DMS53 treated with DMSO at 0.1 percent for 48 hours (cell line): ENCODE measurements at regions not wholly inside any gene's neighbourhood (a gene's known extent, or its start where the extent isn't known, plus 50 kb on each side); places are given as distances from the start of the nearest gene placed in this dataset.

ENCODE experiments used
- DNase-seq: peaks from one replicate; lab custom pipeline; 2025; ENCODE audit not compliant: unreplicated experiment; lab: John Stamatoyannopoulos, UW

DNA sequence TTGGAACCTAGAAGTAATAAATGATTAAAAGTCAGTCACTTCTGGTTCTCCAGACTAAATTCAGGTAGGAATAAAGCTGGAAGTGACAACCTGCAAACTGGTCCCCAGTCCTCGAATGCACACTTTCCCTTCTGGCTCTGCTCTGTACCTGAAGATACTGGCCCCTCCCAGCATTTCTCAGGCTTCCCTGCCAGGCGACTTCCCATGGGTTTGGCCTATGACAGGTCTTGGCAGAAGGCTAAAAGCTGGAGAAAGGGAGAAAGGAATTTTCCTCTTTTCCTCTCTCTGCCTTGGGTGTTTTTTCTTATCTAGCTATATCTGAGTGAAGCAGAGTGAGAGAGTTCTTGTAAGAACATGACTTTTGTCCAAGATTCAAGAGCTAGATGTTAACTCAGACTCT is 1005.7 kb downstream of the DTWD2 start:
- DNase-seq: no peak

DNA sequence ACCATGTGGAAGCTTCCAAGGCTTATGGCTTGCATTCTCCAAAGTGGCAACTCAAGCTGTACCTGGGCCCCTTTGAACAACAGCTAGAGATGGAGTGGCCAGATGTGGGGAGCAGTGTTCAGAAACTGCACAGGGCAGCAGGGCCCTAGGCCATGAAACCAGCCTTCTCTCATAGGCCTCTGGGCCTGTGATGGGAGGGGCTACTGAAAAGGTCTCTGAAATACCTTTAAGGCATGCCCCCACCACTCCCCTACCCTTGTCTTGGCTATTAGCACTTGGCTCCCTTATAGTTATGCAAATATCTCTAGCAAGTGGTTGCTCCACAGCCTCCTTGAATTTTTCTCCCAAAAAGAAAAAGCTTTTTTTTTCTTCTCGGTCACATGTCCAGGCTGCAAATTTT is 1014.6 kb downstream of the DTWD2 start:
- no peak for DNase-seq

DNA sequence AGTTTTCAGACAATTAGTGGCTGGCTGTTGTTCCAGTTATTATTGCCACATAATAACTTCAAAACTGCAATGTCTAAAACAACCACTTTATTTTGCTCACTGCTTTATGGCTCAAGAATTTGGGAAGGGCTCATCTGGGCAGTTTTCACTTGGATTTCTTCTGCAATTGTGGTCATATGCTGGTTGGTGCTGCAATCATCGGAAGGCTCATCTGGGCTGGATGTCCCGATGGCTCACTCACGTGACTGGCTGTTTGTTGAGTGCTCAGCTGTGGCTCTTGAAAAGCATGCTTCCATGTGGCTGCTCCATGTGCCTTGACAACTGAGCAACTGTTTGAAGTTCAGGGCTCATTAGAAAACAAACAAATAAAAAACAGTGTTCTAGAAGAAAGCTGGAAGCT is 1032.5 kb downstream of the DTWD2 start:
- DNase-seq: no peak

DNA sequence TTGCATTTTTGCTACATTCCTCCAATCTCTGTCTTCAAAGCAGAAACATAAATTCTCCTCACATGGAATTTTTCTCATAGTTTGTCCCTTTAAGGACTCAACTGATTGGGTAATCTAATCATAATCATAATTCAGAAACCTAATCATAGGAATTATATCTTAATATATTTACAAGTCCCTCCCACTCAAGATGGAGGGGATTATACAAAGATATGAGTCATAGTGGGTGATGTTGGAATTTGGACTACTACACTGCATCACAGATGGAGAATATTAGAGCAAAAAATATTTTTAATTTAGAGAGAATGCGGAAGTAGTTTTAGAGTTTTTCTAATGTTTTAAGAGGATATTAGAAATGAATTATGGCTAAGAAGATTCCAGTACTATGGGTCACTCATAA is 1034.0 kb downstream of the DTWD2 start:
- DNase-seq: no peak

DNA sequence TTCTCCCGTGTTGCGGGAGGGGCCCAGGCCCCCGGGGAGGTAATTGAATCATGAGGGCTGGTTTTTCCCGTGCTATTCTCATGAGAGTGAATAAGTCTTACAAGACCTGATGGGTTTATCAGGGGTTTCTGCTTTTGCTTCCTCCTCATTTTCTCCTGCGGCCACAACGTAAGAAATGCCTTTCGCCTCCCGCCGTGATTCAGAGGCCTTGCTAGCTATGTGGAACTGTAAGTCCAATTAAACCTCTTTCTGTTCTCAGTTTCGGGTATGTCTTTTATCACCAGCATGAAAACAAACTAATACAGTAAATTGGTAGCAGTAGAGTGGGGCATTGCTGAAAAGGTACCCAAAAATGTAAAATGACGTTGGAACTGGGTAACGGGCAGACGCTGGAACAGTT is 1035.1 kb downstream of the DTWD2 start:
- DNase-seq: no peak

DNA sequence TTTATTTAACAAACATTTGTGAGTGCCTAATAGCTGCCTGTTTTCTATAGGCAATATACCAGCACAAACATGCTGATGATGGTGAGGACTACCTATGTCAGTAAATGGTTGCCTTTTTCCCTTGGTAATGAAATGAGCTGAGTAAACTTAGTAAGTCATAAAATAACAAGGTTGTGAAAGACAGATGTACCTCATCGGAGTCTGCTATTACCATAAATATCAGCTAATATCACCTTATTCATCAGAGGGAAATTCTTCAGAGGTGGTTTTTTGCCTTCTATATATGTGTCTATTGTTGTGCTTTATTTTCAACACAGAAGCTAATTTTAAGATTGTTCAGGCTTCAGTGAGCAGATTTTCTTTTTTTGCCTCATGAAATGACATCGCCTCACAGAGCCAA is 1040.5 kb downstream of the DTWD2 start:
- no peak for DNase-seq

DNA sequence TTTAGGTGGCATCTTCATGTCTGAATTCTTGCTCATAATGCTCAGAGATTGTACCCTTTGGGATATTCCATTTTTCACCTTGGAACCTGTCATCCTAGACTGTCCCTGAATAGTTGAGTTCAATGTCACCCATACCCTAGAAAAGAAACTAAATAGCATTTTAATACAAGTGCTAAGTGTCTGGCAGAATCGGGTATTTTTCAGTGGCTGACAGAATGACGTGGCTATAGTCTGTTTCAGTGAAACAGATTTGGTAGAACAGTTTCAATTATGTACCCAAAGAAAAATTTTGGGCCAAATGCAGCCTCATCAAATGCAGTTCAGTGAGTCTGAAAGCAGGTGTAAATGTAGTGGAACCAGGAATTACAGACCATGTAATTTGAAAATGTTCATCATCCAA is 1041.2 kb downstream of the DTWD2 start:
- DNase-seq: no peak

DNA sequence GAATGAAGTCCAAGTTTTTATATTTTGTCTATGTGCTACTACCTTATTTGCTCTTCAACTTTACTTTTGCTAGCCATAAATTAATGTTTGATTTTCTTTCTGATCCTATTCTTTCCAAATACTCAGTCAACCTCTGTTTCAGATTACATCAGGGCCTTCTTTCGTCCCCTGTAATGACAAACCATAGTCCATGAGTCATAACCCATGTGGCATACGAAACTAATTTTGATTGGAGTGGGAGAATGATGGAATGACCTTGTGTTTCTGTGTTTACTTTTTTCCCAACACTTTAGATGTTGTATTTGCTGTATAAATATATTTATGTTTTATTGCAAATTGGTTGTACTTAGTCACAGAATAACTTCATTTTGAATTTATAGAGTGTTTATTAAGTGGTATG is 1043.1 kb downstream of the DTWD2 start:
- no peak for DNase-seq

DNA sequence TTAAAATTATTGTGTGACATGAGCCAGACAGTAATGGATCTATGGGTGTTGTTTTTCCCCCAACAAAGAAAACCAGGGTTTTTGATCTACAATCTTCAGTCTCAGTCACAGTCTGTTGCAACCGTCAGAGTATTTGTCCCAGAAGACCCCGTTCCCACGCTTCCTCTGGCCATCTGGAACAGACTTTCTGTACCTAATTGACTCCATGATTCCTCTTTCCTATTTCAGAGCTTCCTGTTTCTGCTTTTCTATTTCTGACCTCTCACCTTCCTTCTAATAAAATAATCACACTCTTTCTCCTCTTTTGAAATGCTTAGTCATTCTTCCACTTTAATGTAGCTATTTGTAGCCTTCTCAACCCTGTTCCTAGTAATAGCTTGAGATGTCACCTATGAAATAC is 1044.8 kb downstream of the DTWD2 start:
- DNase-seq: no peak

DNA sequence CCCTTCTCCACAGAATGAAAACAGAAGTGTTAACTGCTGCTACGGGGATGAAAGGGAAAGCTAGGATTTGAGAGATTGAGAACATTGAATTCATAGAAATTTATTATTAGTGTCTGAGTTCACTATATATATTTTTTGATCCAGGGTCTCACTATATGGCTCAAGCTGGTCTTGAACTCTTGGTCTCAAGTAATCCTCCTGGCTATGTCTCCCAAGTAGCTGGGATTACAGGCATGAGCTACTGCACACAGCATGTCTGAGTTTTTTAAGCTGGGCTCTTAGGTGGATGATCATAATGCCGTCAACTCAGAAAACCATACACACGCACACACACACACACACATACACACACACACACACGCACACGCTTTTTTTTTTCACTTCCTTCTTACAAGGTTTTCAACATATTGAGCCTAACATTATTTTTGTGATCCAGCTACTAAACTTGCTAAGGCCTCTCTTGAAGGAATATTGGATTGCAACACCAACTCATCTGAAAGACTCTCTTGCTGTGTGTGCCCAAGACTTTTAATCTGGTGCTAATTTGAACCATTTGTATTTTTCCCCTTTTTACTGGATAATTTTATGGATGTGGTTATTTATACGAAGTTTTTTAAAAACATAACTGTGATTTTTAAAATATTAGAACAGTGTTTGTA is 1045.4 kb downstream of the DTWD2 start:
- DNase-seq: no peak

DNA sequence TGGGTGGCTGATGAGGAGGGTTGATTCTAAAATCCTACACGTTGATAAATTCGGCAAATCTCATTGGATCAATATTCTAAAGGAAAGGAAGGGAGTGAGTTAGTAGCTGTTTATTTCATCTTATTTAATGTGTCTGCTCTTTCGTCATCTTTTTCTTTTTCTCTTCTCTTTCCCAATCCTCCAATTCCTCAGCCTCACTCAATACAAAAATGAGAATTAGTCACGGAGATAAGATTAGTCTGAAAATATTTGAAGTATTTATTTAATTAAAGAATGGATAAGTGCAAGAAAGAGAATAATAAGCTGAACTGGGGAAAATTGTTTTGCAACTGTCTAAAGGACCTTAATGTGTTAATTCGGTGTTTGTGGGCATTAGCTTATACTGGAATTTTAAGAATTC is 1095.1 kb downstream of the DTWD2 start:
- DNase-seq: no peak

DNA sequence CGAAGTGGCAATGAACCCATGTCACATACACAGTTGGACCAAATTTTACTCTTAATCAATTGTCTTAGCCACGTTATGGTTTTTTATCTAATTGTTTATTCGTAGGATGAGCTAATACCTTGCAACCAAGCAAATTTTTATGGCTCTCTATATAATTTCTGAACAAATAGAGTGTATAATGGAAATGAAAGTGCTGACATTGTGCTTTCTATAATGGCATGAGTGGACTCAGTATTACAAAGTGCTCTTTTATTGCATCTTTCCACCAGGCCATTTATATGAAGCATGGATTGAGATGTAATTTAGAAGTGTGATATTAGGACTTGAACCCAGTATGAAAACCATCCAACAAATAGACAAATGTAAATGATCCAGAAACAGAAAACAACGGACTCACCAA is 1096.0 kb downstream of the DTWD2 start:
- no peak for DNase-seq

DNA sequence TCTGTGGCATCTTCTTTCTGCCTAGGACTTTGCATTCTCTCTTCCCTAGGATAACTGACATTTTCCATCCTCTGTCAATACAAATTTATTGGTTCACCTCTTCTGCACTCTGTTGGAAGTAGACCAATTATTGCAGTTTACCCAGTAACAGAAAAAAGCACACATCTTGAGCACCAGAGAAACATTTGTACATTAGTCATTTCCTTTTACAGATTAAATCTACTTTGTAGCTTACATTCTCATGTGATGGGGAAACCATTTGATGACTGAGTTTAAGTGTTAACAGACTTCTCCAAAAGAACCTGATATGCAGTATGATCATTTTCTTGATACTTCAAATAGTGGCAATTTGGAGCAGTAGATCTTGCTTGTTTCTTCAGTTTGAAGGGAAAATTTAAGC is 1098.8 kb downstream of the DTWD2 start:
- DNase-seq: no peak

DNA sequence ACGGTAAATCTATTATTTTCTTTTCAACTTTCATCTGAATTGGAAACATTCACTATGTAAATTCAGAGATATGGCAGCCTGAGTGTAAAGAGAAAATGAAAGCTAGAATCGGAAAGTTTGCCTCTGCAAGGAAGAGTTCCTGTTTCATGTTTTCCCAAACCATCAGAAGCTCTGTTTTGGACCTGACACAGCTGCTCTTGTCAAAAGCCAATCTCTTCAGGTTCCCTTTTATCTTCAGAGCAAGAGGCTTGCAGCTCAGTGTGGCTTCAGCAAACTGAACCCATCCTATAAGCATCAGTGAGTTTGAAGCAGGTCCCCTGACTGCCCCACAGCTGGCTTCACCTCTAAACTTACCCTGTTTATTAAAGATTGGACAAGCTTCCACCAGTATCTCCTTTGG is 1099.7 kb downstream of the DTWD2 start:
- no peak for DNase-seq

DNA sequence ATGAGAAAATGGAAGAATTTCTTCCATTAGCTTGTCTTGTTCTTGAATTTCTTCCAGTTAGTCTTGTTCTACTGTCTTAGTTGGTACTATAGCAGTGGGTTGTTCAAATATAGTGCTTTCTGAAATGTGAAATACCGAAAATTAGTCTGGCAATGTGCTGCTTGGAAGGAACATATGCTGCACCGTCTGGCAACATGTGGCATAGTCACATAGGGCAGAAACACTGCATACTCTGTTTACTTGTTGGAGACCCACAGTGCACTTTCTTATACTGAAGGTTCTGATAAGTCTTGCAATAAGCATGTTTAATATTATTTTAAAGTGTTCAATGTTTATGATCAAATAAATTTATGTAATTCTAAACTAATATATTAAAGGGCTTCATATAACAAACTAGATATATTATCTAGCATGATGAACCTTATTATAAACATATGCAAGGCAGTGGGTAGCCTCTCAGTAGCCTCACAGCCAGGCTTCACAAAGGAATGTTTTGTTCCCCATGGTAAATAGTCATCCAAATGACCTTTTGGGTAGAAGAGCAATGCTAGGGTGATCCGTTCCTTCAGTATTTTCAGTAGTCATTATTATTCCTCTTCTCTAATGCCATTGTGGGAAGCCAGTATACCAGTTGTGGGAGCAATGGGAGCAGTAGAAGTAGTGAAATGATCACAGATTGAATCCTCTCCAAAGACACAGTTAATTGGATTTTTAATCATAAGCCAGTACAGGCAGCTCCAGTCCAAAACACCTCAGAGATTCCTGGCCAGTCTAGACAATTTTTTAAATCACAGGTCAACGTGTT is 1106.7 kb downstream of the DTWD2 start:
- no peak for DNase-seq

DNA sequence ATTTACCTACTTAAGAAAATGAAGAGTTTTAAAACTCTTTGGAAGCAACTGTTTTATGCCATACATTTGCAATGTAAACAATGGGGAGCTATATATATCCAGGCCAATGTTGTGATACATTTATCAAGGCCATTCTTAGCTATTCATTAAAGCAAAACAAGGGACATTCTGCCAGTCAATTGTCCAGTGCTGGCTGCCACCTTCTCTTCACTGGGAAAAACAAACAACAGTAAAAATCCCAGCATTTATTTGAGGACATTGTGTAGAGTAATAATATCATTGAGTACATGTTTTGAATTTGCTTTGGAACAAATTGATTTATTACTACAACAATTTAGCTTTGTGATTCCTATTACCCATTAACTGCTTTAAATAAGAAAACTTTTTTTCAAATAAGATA is 1107.4 kb downstream of the DTWD2 start:
- no peak for DNase-seq

DNA sequence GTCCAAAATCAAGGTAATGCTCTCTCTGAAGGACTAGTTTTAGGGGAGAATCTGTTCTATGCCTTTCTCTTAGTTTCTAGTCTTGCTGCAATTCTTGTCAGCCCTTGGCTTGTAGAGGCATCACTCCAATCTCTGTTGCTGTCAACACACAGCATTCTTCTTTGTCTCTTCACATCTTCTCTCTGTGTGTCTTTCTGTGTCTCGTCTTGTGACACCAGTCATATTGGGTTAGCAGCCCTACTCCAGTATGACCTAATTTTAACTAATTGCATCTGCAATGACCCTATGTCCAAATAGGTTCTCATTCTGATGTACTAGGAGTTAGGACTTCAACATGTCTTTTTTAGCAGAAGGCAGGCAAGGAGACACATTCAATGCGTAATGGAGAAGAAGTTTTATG is 1110.6 kb downstream of the DTWD2 start:
- DNase-seq: no peak

DNA sequence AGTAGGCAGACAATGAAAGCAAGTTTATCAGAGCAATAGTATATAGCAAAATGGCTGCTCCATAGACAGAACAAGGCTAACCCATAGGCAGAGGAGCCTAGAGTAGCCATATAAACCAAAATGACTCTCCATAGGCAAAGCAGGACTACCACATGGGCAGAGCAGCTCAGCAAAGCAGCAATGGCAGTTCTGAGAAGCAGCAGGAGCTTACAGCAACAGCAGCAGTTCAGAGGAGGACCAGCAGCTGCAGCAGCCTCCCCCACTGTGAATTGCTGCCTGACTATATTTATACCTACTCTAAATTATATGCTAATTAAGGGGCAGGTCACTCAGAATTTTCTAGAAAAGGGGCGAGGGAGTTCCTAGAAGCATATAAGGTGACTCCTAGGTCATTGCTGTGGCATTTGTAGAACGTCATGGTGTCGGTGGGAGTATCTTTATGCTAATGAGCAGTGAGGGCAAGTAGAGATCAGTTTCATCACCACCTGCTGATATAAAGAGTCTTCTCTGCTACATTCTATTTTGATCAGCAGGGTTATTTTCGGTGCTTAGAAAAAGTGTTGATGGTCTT is 1115.5 kb downstream of the DTWD2 start:
- DNase-seq: no peak

DNA sequence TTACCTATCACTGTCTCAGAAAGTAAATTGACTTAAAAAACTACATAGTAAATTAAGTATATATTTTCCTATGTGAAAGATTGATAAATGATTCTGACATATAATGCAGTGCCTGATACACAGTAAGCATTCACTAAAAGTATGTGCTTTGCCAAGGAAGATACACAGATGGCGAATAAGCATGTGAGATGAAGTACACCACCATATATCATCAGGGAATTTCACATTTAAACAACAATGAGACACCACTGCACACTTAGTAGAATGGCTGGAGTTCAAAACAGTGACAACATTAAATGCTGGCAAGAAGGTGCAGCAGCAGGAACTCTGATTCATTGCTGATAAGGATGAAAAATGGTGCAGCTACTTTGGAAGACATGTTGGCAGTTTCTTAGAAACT is 1118.8 kb downstream of the DTWD2 start:
- DNase-seq: no peak

DNA sequence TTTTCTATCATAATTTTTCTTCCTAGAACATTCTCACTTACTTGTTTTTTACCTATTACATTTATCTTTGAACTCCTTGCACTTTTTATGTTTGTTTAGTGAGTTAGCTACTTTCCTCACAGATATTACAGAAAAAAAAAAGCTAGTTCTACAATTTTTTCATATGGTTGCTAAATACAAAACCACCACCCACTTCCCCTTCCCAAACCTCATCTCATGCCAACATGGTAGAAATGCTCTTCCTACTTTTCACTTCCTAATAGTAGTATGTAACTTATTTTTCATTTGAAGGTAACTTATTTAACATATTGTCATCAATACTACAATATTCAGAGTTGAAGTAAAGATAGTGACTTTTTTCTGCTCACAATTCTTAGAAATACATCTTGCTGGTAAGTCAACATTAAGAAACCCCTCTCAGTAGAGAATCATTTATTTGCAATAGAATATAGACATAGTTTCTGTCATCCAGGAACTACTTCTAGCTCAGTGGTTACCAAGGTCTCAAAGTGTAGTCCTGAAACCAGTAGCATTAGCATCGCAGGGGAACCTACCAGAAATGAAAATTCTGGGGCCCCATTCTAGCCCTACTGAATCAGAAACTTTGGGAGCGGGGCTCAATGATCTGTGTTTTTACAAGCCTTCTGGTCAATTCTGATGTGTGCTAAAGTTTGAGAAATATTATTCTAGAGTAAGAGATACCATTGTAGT is 1124.6 kb downstream of the DTWD2 start:
- no peak for DNase-seq

DNA sequence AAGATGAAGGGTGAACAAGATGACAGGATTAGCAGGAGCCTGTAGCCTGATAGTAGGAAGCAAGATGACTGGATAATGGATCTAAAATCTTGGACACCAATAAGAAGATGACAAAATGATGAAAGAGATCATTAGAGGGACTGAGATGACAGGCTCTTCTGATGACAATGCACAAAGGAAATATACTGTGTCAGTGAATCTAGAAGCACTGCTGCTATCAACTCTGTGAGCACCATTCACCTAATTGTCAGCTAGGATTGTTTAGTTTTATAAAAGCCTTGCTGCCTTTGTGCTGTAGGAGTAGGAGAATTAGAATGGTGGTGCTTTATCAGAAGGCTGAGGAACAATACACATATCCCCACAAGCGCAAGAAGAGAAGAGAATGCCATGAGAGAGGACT is 1127.8 kb downstream of the DTWD2 start:
- DNase-seq: no peak

DNA sequence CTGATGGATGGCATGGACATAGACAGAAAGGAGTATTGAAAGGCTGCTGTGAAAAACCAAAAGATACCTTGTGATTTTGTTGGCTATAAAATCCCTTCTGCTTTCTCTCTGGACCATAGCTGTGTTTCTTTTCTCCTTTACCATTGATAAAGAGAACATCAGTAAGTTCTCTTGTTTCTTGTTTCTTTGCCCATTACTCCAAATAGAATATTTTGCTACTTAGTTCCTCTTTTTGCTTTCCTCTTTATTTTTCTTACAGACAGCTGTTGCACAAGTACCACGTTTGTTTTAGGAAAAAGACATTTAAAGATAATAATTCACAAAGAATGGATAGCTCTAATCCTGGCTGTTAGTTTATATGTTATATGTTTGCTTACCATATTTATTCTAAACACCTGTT is 1129.2 kb downstream of the DTWD2 start:
- DNase-seq: no peak
